Sigmoid colon (tissue), 4 donors: ENCODE measurements at regions not wholly inside any gene's neighbourhood (a gene's known extent, or its start where the extent isn't known, plus 50 kb on each side); places are given as distances from the start of the nearest gene placed in this dataset.

Source experiments
- CTCF ChIP-seq, 4 experiments: fragments of 450-650 bp in 3 of 4; fragments of 200-600 bp in 1 of 4; IDR thresholded peaks; one replicate each; pipeline ENCODE4 v1.5.1; 2016 to 2019; ENCODE audit warnings: antibody characterized with exemption in 4 of 4, mild to moderate bottlenecking in 3 of 4, moderate library complexity in 2 of 4
- EP300 ChIP-seq, 4 donors: sonication (generic); formaldehyde crosslinking; IDR thresholded peaks; one replicate each; pipeline ENCODE4 v1.6.1; 2017; ENCODE audit warnings: antibody characterized with exemption in 4 of 4
- POLR2A ChIP-seq, 2 donors: fragments of 450-650 bp; IDR thresholded peaks; one replicate each; pipeline ENCODE4 v1.6.1; 2016; ENCODE audit warnings: antibody characterized with exemption in 2 of 2, mild to moderate bottlenecking in 2 of 2, moderate library complexity in 2 of 2
- POLR2AphosphoS5 ChIP-seq, 4 donors: sonication (generic); formaldehyde crosslinking; IDR thresholded peaks; one replicate each; pipeline ENCODE4 v1.6.1; 2017; ENCODE audit warnings: antibody characterized with exemption in 4 of 4

GRCh38 chr21:38086580-38086979 lies 170.2 kb upstream of the KCNJ15 start:
- no peak for TF ChIP-seq CTCF (IDR thresholded peaks at IDR 0.05)
- TF ChIP-seq POLR2A (IDR thresholded peaks at IDR 0.05): no peak
- TF ChIP-seq POLR2AphosphoS5 (IDR thresholded peaks at IDR 0.05): no peak
- TF ChIP-seq EP300 (IDR thresholded peaks at IDR 0.05): no peak
